GM23248 (cell line): ENCODE measurements at regions not wholly inside any gene's neighbourhood (a gene's known extent, or its start where the extent isn't known, plus 50 kb on each side); places are given as distances from the start of the nearest gene placed in this dataset.

Experiments used
- EZH2 ChIP-seq: fragments of 200-600 bp; sonication (generic); IDR thresholded peaks from 2 replicates; pipeline ENCODE4 v1.6.1; 2018; ENCODE audit warnings: antibody characterized with exemption, mild to moderate bottlenecking; ENCODE audit not compliant: insufficient read depth, poor library complexity, severe bottlenecking
- EZH2phosphoT487 ChIP-seq: fragments of 200-600 bp; sonication (generic); IDR thresholded peaks from 2 replicates; pipeline ENCODE4 v1.6.1; 2018; ENCODE audit warnings: antibody characterized with exemption, moderate library complexity, mild to moderate bottlenecking, low read depth; ENCODE audit not compliant: insufficient read depth

- TF ChIP-seq EZH2 (no peak), EZH2phosphoT487 (no peak)
Observed at GRCh38 chr2:35462226-35462998, 893.2 kb upstream of the CRIM1 start.
